ENCODE measurements at regions not wholly inside any gene's neighbourhood (a gene's known extent, or its start where the extent isn't known, plus 50 kb on each side); places are given as distances from the start of the nearest gene placed in this dataset.
"Not testable (repeated sequence)": the region's sequence is repeated elsewhere in the genome, so short reads cannot be mapped to it uniquely, and the experiment has no call there.

DNA sequence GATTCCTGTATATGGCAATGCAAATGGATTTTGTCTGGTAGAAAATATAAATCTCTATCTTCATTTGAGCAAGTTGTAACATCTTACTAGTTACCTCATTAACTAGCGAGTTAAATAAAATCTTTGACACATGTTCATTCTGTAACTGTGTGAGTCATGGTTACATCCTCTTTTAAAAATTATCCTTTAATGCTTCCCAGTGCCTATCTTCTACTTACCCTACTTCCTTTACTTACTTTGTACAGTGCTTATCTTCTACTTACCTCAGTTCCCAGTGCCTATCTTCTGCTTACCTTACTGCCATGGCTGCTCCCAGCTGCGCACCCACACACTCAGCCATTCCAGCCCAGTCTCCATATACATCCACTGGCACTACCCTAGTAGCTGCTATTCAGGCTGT is 71.9 kb upstream of the GOLGA8B start:
- 50 to 76% methylated on average over 2 of the region's 2 CpGs for WGBS, 2 donors
- no peak for TF ChIP-seq POLR2A (IDR thresholded peaks at IDR 0.05)
- TF ChIP-seq, protein P1, sequence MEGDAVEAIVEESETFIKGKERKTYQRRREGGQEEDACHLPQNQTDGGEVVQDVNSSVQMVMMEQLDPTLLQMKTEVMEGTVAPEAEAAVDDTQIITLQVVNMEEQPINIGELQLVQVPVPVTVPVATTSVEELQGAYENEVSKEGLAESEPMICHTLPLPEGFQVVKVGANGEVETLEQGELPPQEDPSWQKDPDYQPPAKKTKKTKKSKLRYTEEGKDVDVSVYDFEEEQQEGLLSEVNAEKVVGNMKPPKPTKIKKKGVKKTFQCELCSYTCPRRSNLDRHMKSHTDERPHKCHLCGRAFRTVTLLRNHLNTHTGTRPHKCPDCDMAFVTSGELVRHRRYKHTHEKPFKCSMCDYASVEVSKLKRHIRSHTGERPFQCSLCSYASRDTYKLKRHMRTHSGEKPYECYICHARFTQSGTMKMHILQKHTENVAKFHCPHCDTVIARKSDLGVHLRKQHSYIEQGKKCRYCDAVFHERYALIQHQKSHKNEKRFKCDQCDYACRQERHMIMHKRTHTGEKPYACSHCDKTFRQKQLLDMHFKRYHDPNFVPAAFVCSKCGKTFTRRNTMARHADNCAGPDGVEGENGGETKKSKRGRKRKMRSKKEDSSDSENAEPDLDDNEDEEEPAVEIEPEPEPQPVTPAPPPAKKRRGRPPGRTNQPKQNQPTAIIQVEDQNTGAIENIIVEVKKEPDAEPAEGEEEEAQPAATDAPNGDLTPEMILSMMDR (IDR thresholded peaks at IDR 0.05), result no peak
- H3K4me3 ChIP-seq (ENCODE audit: low read depth, poor library complexity, severe bottlenecking), result no peak overlapping the region
- no peak for DNase-seq (ENCODE audit: low spot score in 2 of 2)
- intact Hi-C loops (cut with DNase I; ENCODE audit: low total_unique reads), result no loop called here

DNA sequence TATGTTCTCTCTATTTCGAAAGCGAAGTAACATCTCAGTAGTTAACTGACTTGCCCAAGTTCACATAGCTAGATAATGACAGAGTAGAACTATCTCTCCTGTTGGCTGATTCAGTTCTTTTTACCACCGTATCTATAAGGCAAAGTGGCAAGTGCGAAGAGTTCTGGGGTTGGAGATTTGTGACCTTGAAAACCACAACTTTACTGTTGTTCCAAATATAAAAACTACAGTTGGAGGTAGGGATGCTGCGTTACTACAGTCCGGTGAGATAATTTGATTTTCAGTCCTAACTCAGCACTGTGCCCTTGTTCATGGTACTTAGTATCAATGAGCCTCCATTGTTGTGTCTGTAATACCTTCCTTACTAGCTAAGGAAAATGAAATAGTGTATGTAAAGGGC is 71.2 kb upstream of the GOLGA8B start:
- H3K4me3 ChIP-seq (ENCODE audit: low read depth, poor library complexity, severe bottlenecking), result no peak overlapping the region
- intact Hi-C loops (cut with DNase I; ENCODE audit: low total_unique reads), result no loop called here
- TF ChIP-seq POLR2A (IDR thresholded peaks at IDR 0.05), result no peak
- TF ChIP-seq, protein P1 (IDR thresholded peaks at IDR 0.05), result no peak
- no peak for DNase-seq (ENCODE audit: low spot score in 2 of 2)
- WGBS, 2 donors, result 93 to 96% methylated on average over 6 of the region's 6 CpGs

DNA sequence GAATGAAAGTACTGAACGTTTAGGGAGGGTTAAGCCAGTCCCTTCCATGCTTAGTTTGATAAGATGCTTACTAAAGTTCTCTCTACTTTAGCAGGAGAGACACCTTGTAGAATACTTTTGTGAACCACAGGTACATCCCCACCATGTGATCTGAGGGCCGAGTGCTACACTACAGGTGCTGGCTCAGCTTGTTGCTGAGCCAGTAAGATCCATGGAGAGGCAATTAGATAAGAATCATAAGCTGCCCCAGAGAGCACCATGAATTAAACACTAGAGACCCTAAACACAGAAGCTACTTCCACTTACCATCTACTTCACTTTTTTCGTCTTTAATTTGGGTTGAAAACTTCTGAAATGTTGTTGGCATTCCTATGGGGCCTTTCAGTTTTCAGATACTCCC is 70.5 kb upstream of the GOLGA8B start:
- intact Hi-C loops (cut with DNase I; ENCODE audit: low total_unique reads), result no loop called here
- DNase-seq (ENCODE audit: low spot score in 2 of 2), result no peak
- no peak overlapping the region for H3K4me3 ChIP-seq (ENCODE audit: low read depth, poor library complexity, severe bottlenecking)
- WGBS, 2 donors, result 71 to 78% methylated on average over 3 of the region's 3 CpGs
- no peak for TF ChIP-seq POLR2A (IDR thresholded peaks at IDR 0.05)
- TF ChIP-seq, protein P1 (IDR thresholded peaks at IDR 0.05), result no peak

DNA sequence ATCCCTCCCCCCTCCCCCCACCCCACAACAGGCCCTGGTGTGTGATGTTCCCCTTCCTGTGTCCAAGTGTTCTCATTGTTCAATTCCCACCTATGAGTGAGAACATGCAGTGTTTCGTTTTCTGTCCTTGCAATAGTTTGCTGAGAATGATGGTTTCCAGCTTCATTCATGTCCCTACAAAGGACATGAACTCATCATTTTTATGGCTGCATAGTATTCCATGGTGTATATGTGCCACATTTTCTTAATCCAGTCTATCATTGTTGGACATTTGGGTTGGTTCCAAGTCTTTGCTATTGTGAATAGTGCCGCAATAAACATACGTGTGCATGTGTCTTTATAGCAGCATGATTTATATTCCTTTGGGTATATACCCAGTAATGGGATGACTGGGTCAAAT is 69.9 kb upstream of the GOLGA8B start:
- 83 to 94% methylated on average over 3 of the region's 3 CpGs for WGBS, 2 donors

DNA sequence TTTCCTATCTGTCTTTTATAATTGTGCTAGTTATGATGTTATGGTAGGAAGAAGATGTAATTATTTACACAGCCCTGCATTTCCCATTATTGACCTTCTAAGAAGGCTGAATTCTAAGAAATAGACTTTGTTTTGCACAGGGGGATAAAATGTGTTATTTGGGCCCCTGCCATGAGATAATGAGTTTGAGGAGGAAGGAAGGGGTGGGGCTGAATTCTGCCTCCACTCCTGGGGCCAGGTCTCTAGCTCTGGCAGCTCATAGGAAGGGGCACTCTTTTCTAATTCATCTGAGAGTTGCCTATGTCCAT is 69.2 kb upstream of the GOLGA8B start:
- intact Hi-C loops (cut with DNase I; ENCODE audit: low total_unique reads), result no loop called here
- TF ChIP-seq POLR2A (IDR thresholded peaks at IDR 0.05), result no peak
- TF ChIP-seq, protein P1 (IDR thresholded peaks at IDR 0.05), result no peak
- no peak overlapping the region for H3K4me3 ChIP-seq (ENCODE audit: low read depth, poor library complexity, severe bottlenecking)
- DNase-seq (ENCODE audit: low spot score in 2 of 2), result no peak

More for the DNA sequence above, 69.9 kb upstream of the GOLGA8B start:
- H3K4me3 ChIP-seq (ENCODE audit: low read depth, poor library complexity, severe bottlenecking); DNase-seq (ENCODE audit: low spot score in 2 of 2); intact Hi-C loops (cut with DNase I; ENCODE audit: low total_unique reads): not testable (repeated sequence)

DNA sequence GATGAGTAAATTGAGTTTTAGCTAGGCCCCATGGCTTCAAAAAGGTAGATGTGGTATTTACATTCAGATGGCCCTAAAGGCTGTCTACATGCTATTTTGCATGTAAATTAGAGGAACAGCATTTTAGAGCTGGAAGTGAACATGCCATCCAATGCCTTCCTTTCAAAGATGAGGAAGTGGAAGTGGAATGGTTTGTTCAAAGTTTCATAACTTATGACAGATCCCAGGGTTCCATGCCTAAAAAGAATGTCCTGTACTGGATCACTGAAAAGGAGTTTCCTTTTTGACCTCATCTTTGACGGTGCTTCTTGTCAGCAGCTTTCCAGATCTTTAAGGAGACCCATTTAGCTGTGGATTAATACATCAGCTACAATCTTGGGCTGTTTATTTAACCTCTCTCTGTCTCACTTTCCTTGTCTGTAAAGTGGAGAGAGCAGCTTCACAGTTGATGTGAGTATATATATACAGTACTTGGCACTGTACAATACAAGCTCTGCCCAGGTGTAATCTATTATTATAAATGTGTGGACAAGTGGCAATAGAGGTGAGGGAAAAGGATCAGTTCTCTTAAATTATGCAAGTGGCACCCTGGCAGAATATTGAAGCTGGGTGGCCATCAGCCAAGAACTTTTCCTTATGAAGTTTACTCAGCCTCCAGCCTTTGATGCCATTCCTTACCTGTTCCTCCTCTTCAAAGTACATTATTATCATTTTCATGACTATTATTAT is 68.7 kb upstream of the GOLGA8B start:
- TF ChIP-seq, protein P1 (IDR thresholded peaks at IDR 0.05), result no peak
- no peak for TF ChIP-seq POLR2A (IDR thresholded peaks at IDR 0.05)
- H3K4me3 ChIP-seq (ENCODE audit: low read depth, poor library complexity, severe bottlenecking), result no peak overlapping the region
- intact Hi-C loops (cut with DNase I; ENCODE audit: low total_unique reads), result no loop called here
- 74 to 81% methylated on average over 1 of the region's 1 CpG for WGBS, 2 donors
- no peak for DNase-seq (ENCODE audit: low spot score in 2 of 2)

All from lower leg skin (tissue), 4 donors.